ENCODE measurements at regions not wholly inside any gene's neighbourhood (a gene's known extent, or its start where the extent isn't known, plus 50 kb on each side); places are given as distances from the start of the nearest gene placed in this dataset.

GRCh38 chr2:78093436-78093835 lies 571.3 kb upstream of the LRRTM4 start:
- intact Hi-C loops (cut with micrococcal nuclease; ENCODE audit: unreplicated experiment) = no loop called here
- CTCF ChIA-PET = no interaction called here
- H3K9me3 ChIP-seq (ENCODE audit: low read depth, low read length, poor library complexity, severe bottlenecking) = no peaks in the 10 kb centered on the region
- no peaks in the 10 kb centered on the region for H3K4me1 ChIP-seq (ENCODE audit: insufficient read depth, low read length, poor library complexity, severe bottlenecking)
- no peak overlapping the region for H3K27ac ChIP-seq (ENCODE audit: low read depth, low read length, poor library complexity, severe bottlenecking)
- H3K36me3 ChIP-seq (ENCODE audit: insufficient read depth, low read length, poor library complexity, severe bottlenecking) = no peaks in the 10 kb centered on the region
- H3K4me3 ChIP-seq (ENCODE audit: low read depth, low read length, poor library complexity, severe bottlenecking) = no peak overlapping the region
- H3K27me3 ChIP-seq (replicated peaks; ENCODE audit: insufficient read depth, low read depth, low read length, poor library complexity) = no peaks in the 10 kb centered on the region
- no TSS peak for BruUV-seq (replicated peaks)
- no peak for DNase-seq (ENCODE audit: low spot score)
- POLR2A ChIA-PET (ENCODE audit: low non-redundant PET) = no interaction called here
- TF ChIP-seq, protein P1, sequence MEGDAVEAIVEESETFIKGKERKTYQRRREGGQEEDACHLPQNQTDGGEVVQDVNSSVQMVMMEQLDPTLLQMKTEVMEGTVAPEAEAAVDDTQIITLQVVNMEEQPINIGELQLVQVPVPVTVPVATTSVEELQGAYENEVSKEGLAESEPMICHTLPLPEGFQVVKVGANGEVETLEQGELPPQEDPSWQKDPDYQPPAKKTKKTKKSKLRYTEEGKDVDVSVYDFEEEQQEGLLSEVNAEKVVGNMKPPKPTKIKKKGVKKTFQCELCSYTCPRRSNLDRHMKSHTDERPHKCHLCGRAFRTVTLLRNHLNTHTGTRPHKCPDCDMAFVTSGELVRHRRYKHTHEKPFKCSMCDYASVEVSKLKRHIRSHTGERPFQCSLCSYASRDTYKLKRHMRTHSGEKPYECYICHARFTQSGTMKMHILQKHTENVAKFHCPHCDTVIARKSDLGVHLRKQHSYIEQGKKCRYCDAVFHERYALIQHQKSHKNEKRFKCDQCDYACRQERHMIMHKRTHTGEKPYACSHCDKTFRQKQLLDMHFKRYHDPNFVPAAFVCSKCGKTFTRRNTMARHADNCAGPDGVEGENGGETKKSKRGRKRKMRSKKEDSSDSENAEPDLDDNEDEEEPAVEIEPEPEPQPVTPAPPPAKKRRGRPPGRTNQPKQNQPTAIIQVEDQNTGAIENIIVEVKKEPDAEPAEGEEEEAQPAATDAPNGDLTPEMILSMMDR (conservative IDR thresholded peaks at IDR 0.05; ENCODE audit: low read depth, low read length) = no peak
- no peak for TF ChIP-seq EZH2 (IDR thresholded peaks at IDR 0.05; ENCODE audit: borderline replicate concordance, low read depth, low read length, poor library complexity, severe bottlenecking)

- ChIA-PET POLR2A (ENCODE audit: low non-redundant PET) (no interaction called here), CTCF (no interaction called here)
- intact Hi-C loops (cut with micrococcal nuclease; ENCODE audit: unreplicated experiment) = no loop called here
- no peaks in the 10 kb centered on the region for H3K36me3 ChIP-seq (ENCODE audit: insufficient read depth, low read length, poor library complexity, severe bottlenecking)
- BruUV-seq (replicated peaks) = no TSS peak
- DNase-seq (ENCODE audit: low spot score) = no peak
- no peaks in the 10 kb centered on the region for H3K4me1 ChIP-seq (ENCODE audit: insufficient read depth, low read length, poor library complexity, severe bottlenecking)
- no peaks in the 10 kb centered on the region for H3K27me3 ChIP-seq (replicated peaks; ENCODE audit: insufficient read depth, low read depth, low read length, poor library complexity)
- no peak for TF ChIP-seq EZH2 (IDR thresholded peaks at IDR 0.05; ENCODE audit: borderline replicate concordance, low read depth, low read length, poor library complexity, severe bottlenecking)
- TF ChIP-seq, protein P1 (conservative IDR thresholded peaks at IDR 0.05; ENCODE audit: low read depth, low read length) = no peak
- H3K4me3 ChIP-seq (ENCODE audit: low read depth, low read length, poor library complexity, severe bottlenecking) = no peak overlapping the region
- H3K9me3 ChIP-seq (ENCODE audit: low read depth, low read length, poor library complexity, severe bottlenecking) = peaks cover 4% of the 10 kb centered on the region
- no peak overlapping the region for H3K27ac ChIP-seq (ENCODE audit: low read depth, low read length, poor library complexity, severe bottlenecking)
Measured at GRCh38 chr2:78109272-78109671, 587.1 kb upstream of the LRRTM4 start.

GRCh38 chr2:78115291-78115690 lies 593.1 kb upstream of the LRRTM4 start:
- no peak overlapping the region for H3K27ac ChIP-seq (ENCODE audit: low read depth, low read length, poor library complexity, severe bottlenecking)
- no TSS peak for BruUV-seq (replicated peaks)
- no peaks in the 10 kb centered on the region for H3K27me3 ChIP-seq (replicated peaks; ENCODE audit: insufficient read depth, low read depth, low read length, poor library complexity)
- H3K36me3 ChIP-seq (ENCODE audit: insufficient read depth, low read length, poor library complexity, severe bottlenecking) = no peaks in the 10 kb centered on the region
- ChIA-PET POLR2A (ENCODE audit: low non-redundant PET) (no interaction called here), CTCF (no interaction called here)
- DNase-seq (ENCODE audit: low spot score) = no peak
- no peaks in the 10 kb centered on the region for H3K9me3 ChIP-seq (ENCODE audit: low read depth, low read length, poor library complexity, severe bottlenecking)
- intact Hi-C loops (cut with micrococcal nuclease; ENCODE audit: unreplicated experiment) = no loop called here
- H3K4me1 ChIP-seq (ENCODE audit: insufficient read depth, low read length, poor library complexity, severe bottlenecking) = peaks cover 9% of the 10 kb centered on the region
- no peak overlapping the region for H3K4me3 ChIP-seq (ENCODE audit: low read depth, low read length, poor library complexity, severe bottlenecking)
- TF ChIP-seq EZH2 (IDR thresholded peaks at IDR 0.05; ENCODE audit: borderline replicate concordance, low read depth, low read length, poor library complexity, severe bottlenecking) = no peak
- TF ChIP-seq, protein P1 (conservative IDR thresholded peaks at IDR 0.05; ENCODE audit: low read depth, low read length) = no peak

Measured in A673 (cell line).